Activated T-cell treated with anti-CD3 and anti-CD28 coated beads, Interleukin-2, amount 50 U/mL, for 1 hour (primary cell): ENCODE measurements at regions not wholly inside any gene's neighbourhood (a gene's known extent, or its start where the extent isn't known, plus 50 kb on each side); places are given as distances from the start of the nearest gene placed in this dataset.

Experiments used
- DNase-seq: peaks from one replicate; pipeline ENCODE4 v3.0.0-alpha.2; 2020

DNA sequence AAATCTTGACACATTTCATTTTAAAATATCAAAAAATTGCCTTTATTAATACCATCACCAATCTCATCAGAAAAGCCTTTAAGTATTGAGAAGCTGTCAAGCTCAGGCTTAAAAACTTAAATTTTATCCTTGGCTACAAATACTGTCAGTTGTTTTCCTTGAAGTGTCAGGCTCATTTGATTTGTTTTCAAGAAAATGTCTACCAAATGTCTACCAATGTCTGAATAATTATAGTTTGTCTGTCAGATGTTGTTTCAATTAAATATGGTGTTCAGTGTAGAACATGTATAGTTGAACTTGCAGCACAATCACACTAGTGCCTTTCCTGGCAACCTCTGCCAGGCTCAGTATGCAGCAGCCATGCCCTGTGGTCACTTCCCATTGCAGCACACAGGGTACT is 455.2 kb upstream of the ADAMTS16 start:
- no peak for DNase-seq

GRCh38 chr5:4698596-4698995 is 441.5 kb upstream of the ADAMTS16 start:
- no peak for DNase-seq

DNA sequence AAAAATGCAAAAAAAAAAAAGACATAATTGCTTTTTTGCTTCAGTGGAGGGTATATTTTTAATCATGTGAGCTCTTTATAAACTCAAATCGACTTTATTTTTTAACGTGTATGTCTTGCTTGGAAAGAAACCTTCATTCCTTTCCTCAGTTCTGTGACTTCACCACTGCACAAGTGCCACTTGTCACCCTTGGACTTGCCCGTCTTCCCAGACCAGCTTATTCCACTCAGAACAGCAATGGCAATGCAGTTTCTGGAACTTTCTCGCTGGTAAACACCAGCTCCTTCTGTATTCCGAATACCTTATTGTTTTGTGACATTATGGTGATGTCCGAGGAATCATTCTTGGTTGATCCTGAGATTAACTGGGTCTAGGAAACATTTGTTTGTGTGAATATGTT is 440.5 kb upstream of the ADAMTS16 start:
- DNase-seq: no peak

DNA sequence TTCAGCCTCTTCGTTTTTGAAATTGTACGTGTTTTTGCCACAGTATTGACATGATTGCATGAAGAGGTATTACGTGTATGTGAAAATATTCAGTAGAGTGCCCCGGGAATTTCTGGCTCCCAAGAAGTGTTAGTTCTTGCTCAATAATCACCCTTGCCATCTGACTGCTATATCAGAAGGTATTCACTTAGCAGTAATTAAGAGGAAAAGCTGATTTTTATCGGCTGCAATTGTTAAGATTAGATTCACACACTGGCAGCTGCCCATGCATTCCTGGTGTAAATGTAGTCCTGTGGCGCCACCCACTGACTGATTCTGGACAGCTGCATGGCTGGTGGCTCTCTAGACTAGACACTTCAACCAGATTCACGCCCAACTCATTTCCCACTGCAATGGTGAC is 440.1 kb upstream of the ADAMTS16 start:
- DNase-seq: no peak

DNA sequence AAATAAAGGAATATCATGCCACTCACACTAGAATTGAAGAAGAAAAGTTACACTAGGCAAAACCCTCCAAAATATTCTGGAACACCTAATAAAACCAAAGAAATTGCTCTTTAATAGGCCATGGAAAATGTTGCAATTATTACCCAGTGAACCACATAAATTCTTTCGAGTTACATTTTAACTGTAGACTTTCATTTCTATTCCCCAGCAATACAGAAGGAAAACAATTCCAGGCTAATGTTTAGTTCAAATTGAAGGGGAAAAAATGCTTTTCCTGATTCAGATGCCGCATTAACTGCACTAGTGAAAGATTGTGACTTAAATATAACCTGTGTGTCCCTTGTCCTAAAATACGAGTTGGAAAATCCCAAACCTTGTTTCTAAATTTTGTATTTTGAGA is 439.3 kb upstream of the ADAMTS16 start:
- no peak for DNase-seq

DNA sequence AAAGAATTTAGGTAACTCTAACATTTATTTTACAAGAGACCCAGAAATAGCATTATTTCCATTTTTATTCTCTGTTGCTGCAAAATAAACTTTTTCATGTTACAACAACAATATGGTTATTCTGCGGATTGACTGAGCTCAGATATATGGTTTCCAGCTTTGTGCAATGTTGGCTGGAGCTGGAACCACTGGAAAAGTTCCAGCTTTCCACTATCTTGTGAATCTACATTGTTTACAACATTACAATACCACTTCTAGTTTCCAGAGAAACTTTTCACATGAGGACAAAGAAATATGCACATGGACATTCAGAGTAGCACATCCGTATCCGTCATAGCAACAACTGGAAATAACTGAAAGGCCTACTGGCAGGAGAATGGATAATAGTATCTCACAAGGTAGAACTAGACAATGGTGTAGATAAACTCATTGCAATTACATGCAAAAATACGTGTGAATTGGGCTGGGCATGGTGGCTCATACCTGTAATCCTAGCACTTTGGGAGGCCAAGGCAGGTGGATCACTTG is 436.1 kb upstream of the ADAMTS16 start:
- DNase-seq: no peak

DNA sequence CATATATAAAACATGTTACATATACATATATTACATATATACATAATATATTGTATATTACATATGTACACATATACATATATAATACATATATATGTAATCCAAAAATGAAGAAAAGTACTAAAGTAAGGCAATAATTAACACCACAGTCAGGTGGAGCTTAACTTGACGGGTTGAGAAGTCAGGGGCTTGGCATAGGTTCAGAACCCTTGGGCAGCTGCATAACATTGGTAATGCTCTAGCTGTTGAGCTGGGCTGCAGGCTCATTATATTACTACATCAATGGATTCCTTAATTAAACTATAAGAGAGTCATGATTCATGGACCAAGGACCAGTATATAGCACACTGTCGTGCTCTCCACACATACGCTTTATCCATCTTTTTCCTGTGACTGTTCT is 435.2 kb upstream of the ADAMTS16 start:
- no peak for DNase-seq

GRCh38 chr5:4716781-4717180 is 423.3 kb upstream of the ADAMTS16 start:
- DNase-seq: no peak

- no peak for DNase-seq
Observed at GRCh38 chr5:4717446-4717845, 422.7 kb upstream of the ADAMTS16 start.

DNA sequence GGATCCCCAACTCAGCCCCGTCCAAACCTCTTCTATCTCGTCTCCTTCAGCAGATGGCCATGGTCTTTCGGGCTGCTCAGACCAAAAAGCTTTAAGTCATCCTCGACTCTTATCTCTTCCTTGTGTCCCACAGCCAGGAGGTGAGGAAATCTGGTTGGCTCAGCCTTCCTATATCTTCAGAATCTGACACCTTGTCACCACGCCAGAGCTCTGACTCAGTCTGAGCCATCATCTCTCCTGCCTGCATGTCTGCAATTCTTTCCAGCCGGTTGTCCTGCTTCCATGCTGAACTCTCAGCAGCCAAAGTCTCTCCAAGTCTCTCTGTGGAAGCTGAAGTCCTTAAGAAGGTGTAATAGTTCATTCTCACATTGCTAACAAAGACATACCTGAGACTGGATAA is 419.3 kb upstream of the ADAMTS16 start:
- DNase-seq: no peak

DNA sequence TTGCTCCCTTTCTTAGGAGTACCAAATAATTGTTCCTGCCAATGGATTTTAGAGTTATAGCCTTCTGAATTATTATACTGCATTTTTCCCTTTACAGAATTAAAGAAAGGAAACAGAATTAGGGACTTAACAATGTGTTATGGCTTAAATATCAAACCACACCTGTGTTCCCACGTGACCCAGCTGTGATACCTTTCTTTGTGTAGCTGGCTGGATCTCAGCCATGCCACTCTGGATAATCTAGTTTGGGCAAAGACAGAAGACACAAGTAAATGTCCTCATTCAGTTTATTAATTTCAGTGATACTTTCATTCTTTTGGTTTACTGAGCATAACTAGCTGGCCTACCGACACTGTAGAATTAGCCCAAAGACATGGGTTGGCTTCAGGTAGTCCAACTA is 417.2 kb upstream of the ADAMTS16 start:
- DNase-seq: no peak

DNA sequence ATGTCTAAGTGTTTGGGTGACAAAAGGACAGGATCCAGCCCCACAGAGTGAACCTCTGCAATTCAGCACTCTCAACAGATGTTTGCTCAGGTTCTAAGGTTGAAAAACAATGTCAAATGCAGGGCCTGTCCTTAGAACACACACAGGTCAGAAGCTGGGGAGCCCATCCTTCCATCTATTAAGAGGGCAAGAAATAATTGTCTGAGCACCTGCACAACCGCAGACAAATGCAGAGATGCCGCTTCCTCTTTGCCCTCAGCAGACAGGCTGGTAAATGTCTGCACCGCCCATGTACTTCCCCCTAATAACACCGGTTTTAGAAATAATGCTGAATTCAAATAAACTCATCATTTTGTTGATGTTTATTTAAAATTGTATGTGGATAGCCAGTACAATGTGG is 414.5 kb upstream of the ADAMTS16 start:
- no peak for DNase-seq

- DNase-seq: no peak
Observed at GRCh38 chr5:4730279-4730678, 409.9 kb upstream of the ADAMTS16 start.

- DNase-seq: no peak
Observed at GRCh38 chr5:4734348-4734747, 405.8 kb upstream of the ADAMTS16 start.

GRCh38 chr5:4735261-4735660 is 404.9 kb upstream of the ADAMTS16 start:
- DNase-seq: no peak

DNA sequence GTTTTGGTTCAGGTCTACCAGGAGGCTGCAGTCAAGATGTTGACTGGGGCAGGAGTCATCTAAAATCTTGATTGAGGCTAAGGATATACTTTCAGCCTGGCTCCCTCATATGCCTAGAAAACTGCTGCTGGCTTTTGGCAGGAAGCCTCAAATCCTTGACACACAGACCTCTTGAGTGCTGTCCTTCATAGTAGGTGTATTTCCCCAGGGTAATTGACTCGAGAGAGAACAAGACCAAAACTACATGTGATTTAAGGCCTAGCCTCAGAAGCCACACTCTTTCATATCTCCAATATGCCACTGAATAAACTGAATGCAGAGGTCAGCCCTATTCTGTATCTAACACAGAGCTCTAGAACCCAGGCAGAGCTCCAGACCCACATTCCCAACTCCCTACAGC is 402.3 kb upstream of the ADAMTS16 start:
- DNase-seq: no peak

DNA sequence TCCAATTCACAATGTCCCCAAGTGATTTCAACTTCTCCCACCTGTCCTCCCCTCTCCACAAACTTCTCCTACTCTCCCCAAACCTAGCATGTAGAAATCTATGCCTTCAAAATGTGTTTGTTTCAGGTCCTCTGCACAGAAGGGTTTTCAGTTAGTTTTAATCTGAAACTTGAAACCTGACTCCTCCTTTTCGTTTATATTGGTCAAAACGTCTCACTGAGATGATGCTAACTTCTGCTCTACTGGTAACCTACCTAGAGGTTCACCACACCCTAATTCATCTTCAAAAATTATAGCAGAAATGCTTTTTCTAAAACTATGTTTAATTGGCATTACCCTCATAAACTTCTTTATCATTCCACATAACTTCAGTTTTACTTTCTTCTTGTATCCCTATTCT is 401.8 kb upstream of the ADAMTS16 start:
- DNase-seq: no peak

DNA sequence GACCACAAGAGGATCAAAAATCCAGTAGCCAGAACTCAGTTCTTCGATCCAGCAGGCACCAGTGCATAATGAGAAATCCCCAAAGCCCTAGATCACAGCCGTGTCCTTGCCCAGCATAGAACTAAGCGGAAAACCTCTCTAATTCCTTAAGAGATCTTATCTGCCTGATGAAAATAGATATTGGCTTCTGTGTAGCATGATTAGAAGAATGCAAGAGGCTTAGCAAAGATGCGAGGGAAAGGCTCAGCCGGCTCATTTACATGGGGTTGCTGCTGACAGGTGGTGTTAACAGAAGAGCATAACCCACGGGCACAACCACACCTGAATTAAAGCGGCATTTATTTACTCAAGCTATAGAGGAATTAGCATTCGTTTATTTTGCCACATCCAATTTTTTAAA is 400.0 kb upstream of the ADAMTS16 start:
- no peak for DNase-seq

- DNase-seq: no peak
Observed at GRCh38 chr5:4758550-4758949, 381.6 kb upstream of the ADAMTS16 start.

DNA sequence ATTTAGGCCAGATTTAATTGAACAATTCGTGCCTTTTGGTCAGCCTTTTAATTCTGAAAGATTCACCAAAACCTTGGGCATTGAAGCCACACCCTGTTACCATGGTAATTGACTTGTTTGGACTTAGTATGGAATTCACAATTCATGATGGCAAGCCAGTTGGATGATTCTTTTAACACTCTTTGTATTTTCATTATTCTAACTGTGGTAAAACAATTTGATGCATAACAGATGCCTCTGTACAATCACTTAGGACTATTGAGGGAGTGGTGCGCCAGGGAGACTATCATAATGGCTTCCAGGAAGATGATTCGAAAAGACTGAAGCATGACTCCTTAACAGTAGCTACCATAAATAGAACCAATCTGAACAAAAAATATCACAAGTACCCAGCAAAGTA is 381.1 kb upstream of the ADAMTS16 start:
- no peak for DNase-seq

DNA sequence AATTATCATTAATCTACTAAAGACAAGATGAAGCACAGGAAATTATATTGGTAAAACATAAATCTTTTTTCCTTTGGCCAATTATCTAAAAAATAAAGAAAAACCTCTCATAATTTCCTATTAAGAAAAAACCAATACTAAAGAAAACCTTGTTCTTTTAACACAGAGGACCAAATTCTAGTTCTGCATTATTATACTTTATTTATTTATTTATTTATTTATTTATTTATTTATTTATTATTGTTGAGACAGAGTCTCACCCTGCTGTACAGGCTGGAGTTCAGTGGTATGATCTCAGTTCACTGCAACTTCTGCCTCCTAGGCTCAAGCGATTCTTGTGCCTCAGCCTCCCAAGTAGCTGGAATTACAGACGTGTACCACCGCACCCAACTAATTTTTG is 377.8 kb upstream of the ADAMTS16 start:
- no peak for DNase-seq

DNA sequence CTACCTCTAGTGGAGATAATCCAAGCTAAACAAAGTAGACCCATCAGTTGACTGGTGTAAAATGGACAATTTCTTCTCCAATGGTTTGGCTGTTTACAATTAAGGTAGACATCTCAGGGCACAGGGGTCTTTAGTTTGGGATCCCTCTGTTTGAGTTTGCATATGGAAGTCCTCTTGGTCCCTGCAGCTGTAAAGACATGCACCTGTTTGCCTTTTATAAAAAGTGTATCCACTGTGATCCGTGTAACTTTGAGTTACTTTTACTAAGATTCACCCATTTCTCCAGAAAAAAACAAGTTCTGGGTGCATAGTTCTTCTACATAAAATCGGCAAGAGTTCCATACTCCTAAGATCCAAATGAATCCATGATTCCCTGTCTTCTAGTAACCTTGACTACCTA is 374.7 kb upstream of the ADAMTS16 start:
- no peak for DNase-seq

GRCh38 chr5:4766101-4766500 is 374.0 kb upstream of the ADAMTS16 start:
- DNase-seq: no peak

GRCh38 chr5:4772591-4772990 is 367.5 kb upstream of the ADAMTS16 start:
- DNase-seq: no peak

GRCh38 chr5:4773827-4774317 is 366.3 kb upstream of the ADAMTS16 start:
- DNase-seq: no peak

GRCh38 chr5:4777435-4777834 is 362.7 kb upstream of the ADAMTS16 start:
- DNase-seq: no peak
